ENCODE measurements at regions not wholly inside any gene's neighbourhood (a gene's known extent, or its start where the extent isn't known, plus 50 kb on each side); places are given as distances from the start of the nearest gene placed in this dataset.

DNA sequence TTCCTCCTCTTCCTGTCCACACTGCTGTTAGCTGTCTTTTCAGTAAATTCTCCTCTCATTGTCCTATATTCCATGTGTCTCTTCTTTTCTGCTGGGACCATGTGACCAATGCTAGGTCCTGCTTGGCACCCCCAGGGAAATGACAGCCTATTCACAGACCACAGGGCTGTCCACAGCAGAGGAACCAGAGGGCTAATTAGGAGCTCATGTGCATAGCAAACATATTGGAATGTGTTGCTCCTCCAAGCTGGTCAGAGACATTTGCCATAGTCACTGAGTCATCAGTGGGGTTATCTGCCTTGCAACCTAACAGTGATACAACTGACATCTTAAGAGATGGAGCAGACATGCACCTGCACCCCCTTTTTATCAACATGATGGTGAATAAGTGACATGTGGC lies 67.9 kb upstream of the PUDP start:
- DNase-seq = no peak

DNA sequence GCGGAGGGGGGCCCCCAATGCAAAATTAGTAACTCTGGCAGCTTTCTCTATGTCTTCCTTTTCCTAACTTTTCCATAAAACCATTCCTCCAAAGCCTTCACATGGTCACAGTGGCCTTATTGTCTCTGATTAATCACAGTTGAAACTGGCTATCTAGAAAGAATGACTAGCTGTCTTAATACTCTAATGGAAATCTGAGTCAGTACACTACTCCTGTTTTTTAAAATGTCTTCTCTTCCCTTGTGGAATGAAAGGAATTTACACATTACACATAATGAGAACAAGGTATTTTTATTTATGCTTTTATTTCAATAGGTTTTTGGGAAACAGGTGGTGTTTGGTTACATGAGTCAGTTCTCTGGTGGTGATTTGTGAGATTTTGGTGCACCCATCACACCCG lies 66.3 kb upstream of the PUDP start:
- DNase-seq = no peak

DNA sequence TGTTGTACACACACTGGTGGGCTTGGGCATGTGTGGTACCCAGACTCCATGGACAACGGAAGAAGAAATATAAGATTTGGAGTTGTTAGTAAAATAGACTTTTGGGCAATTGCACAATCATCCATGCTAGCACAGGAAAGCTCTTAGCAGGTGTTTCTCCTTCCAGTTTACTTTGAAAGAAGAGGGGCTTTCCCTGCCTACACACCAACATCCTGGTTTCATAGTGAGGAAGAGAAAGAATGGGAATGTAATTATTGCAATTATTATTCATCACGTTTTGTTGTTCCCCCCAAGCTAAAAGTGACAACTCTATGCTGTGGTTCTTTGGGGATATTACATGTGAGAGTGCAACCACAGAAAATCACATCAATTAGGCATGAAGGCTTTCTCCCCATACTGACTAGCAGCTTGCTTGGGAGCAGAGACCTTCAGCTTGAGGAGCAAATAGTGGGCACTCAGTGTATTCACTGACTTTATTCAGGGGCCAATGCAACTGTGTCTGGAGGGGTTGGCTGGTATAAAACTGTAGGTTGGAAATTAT lies 57.2 kb upstream of the PUDP start:
- DNase-seq = no peak

DNA sequence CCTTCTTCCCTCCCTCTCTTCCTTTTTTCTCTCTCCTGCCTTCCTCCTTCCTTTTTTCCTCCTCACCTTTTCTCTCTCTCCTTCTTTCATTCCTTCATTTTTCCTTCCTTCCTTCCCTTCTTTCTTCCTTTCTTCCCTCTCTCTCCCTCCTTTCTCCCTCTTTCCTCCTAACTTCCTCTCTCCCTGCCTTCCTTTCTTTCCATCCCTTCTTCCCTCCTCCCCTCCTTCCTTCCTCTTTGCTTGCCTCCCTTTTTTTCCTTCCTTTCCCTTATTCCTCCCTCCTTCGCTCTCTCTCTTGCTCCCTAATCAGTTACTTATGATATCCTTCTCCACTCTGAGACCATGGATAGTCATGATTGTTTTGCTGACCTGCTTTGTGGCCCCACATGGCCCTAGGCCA lies 56.7 kb upstream of the PUDP start:
- no peak for DNase-seq

DNA sequence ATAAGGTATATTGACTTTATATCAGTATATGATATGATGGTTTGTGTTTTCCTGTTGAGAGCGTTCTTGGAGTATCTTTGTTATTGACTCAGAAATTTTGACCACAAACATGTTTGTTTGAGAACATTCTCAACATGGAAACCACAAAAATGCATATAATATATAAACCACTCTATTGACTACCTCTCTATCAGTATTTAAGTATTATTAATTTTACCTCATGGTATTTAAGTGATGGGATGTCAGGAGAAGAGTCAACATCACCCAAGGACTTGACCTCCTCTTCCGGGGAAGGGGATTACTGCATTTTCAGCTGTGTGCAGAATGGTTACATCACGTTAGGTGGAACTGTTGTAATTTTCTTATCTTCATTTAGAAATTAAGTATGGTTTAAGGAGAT lies 54.3 kb upstream of the PUDP start:
- no peak for DNase-seq

DNA sequence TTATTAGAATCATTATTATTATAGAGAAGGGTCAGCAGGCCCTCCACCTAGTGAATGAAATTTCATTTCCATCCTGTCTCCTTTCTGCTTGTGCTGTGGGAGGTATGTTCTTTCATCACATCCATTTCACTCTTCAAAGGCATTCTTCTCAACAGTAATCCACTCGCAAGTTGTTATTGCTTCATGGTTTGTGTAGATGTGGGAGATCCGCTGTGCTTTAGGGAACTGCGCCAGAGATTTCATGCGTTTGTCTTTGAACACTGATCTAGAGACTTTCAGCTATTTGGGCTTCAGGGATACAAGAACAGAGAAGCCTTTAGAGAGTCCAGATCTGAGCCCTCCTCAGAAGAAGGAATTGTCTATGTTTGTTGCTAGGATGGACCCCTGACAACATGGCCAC lies 53.5 kb upstream of the PUDP start:
- no peak for DNase-seq

DNA sequence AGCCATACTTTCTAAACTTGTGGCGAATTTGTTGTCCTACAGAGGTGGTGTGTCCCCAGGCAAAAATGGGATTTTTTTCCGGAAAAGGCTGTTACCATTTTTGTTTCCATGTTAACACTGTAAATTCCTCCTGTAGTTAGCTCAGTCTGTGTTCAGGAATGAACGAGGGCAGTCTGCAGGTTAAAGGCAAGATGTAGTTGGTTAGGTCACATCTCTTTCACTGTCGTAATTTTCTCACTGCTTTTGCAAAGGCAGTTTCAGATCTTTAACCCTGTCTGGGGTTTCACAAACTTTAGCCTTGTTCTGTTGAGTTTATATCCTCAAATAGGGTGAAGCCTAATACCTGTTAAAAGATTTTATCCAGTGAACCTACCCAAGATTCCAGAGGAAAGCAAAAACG lies 50.5 kb upstream of the PUDP start:
- no peak for DNase-seq
